ENCODE measurements at regions not wholly inside any gene's neighbourhood (a gene's known extent, or its start where the extent isn't known, plus 50 kb on each side); places are given as distances from the start of the nearest gene placed in this dataset.

- no peak for TF ChIP-seq POLR2A (IDR thresholded peaks at IDR 0.05)
- TF ChIP-seq CTCF (IDR thresholded peaks at IDR 0.05): no peak
Observed at GRCh38 chr2:215526341-215526740, 90.5 kb upstream of the FN1 start.
